ENCODE measurements at regions not wholly inside any gene's neighbourhood (a gene's known extent, or its start where the extent isn't known, plus 50 kb on each side); places are given as distances from the start of the nearest gene placed in this dataset.

- H3K27ac ChIP-seq (ENCODE audit: low read depth in 1 of 2, low read length in 1 of 2): no peak overlapping the region
- no peaks in the 10 kb centered on the region for H3K27me3 ChIP-seq (ENCODE audit: control insufficient read depth in 3 of 3, insufficient read depth in 3 of 3, low read length in 2 of 3)
- H3K9ac ChIP-seq (ENCODE audit: insufficient read depth in 1 of 2, low read length in 2 of 2): no peak overlapping the region
- no peak for TF ChIP-seq CTCF (IDR thresholded peaks at IDR 0.05; ENCODE audit: control extremely low read depth, extremely low read depth)
- no peaks in the 10 kb centered on the region for H3K36me3 ChIP-seq (ENCODE audit: control insufficient read depth in 4 of 4, insufficient read depth in 4 of 4, low read length in 4 of 4)
- no peak for DNase-seq
- H3K4me1 ChIP-seq (ENCODE audit: control insufficient read depth in 5 of 5, insufficient read depth in 5 of 5, low read length in 5 of 5): peaks cover 0 to 2% (median 0%) of the 10 kb centered on the region in 5 donors
- H3K9me3 ChIP-seq (ENCODE audit: control insufficient read depth in 4 of 4, insufficient read depth in 3 of 4, low read length in 3 of 4): peaks cover 0 to 7% (median 1%) of the 10 kb centered on the region in 4 donors
- no peak overlapping the region for H3K4me3 ChIP-seq
- ATAC-seq (ENCODE audit: insufficient read depth, low FRiP score): no peak
Measured at GRCh38 chrX:63919081-63919480, 134.1 kb upstream of the ARHGEF9 start.

GRCh38 chrX:63918611-63919010 is 133.6 kb upstream of the ARHGEF9 start:
- 11 to 18% methylated on average over 1 of the region's 1 CpG for WGBS, 2 donors
- ATAC-seq (ENCODE audit: insufficient read depth, low FRiP score): no peak
- no peak for TF ChIP-seq CTCF (IDR thresholded peaks at IDR 0.05; ENCODE audit: control extremely low read depth, extremely low read depth)

GRCh38 chrX:63917296-63917695 is 132.3 kb upstream of the ARHGEF9 start:
- ATAC-seq (ENCODE audit: insufficient read depth, low FRiP score) (no peak), DNase-seq (no peak)
- 86 to 100% methylated on average over 1 of the region's 1 CpG for WGBS, 2 donors
- TF ChIP-seq CTCF (IDR thresholded peaks at IDR 0.05; ENCODE audit: control extremely low read depth, extremely low read depth): no peak
- Histone ChIP-seq H3K4me3 (no peak overlapping the region), H3K27me3 (ENCODE audit: control insufficient read depth in 3 of 3, insufficient read depth in 3 of 3, low read length in 2 of 3) (no peaks in the 10 kb centered on the region), H3K4me1 (ENCODE audit: control insufficient read depth in 5 of 5, insufficient read depth in 5 of 5, low read length in 5 of 5) (peaks cover 0 to 2% (median 0%) of the 10 kb centered on the region in 5 donors), H3K9me3 (ENCODE audit: control insufficient read depth in 4 of 4, insufficient read depth in 3 of 4, low read length in 3 of 4) (peaks cover 0 to 7% (median 3%) of the 10 kb centered on the region in 4 donors), H3K27ac (ENCODE audit: low read depth in 1 of 2, low read length in 1 of 2) (no peak overlapping the region), H3K36me3 (ENCODE audit: control insufficient read depth in 4 of 4, insufficient read depth in 4 of 4, low read length in 4 of 4) (no peaks in the 10 kb centered on the region), H3K9ac (ENCODE audit: insufficient read depth in 1 of 2, low read length in 2 of 2) (no peak overlapping the region)

More at GRCh38 chrX:63918611-63919010, 133.6 kb upstream of the ARHGEF9 start:
- no peak overlapping the region for H3K9ac ChIP-seq (ENCODE audit: insufficient read depth in 1 of 2, low read length in 2 of 2)
- no peaks in the 10 kb centered on the region for H3K36me3 ChIP-seq (ENCODE audit: control insufficient read depth in 4 of 4, insufficient read depth in 4 of 4, low read length in 4 of 4)
- H3K4me3 ChIP-seq: no peak overlapping the region
- no peaks in the 10 kb centered on the region for H3K27me3 ChIP-seq (ENCODE audit: control insufficient read depth in 3 of 3, insufficient read depth in 3 of 3, low read length in 2 of 3)
- H3K4me1 ChIP-seq (ENCODE audit: control insufficient read depth in 5 of 5, insufficient read depth in 5 of 5, low read length in 5 of 5): peaks cover 0 to 2% (median 0%) of the 10 kb centered on the region in 5 donors
- H3K9me3 ChIP-seq (ENCODE audit: control insufficient read depth in 4 of 4, insufficient read depth in 3 of 4, low read length in 3 of 4): peaks cover 0 to 7% (median 3%) of the 10 kb centered on the region in 4 donors
- DNase-seq: peak in 1 of 3 donors; percentile 3
- H3K27ac ChIP-seq (ENCODE audit: low read depth in 1 of 2, low read length in 1 of 2): no peak overlapping the region

GRCh38 chrX:63913719-63914118 is 128.7 kb upstream of the ARHGEF9 start:
- no peaks in the 10 kb centered on the region for H3K27me3 ChIP-seq (ENCODE audit: control insufficient read depth in 3 of 3, insufficient read depth in 3 of 3, low read length in 2 of 3)
- no peak for TF ChIP-seq CTCF (IDR thresholded peaks at IDR 0.05; ENCODE audit: control extremely low read depth, extremely low read depth)
- no peak overlapping the region for H3K9ac ChIP-seq (ENCODE audit: insufficient read depth in 1 of 2, low read length in 2 of 2)
- DNase-seq (no peak), ATAC-seq (ENCODE audit: insufficient read depth, low FRiP score) (no peak)
- no peak overlapping the region for H3K4me3 ChIP-seq
- H3K36me3 ChIP-seq (ENCODE audit: control insufficient read depth in 4 of 4, insufficient read depth in 4 of 4, low read length in 4 of 4): no peaks in the 10 kb centered on the region
- no peaks in the 10 kb centered on the region for H3K4me1 ChIP-seq (ENCODE audit: control insufficient read depth in 5 of 5, insufficient read depth in 5 of 5, low read length in 5 of 5)
- no peak overlapping the region for H3K27ac ChIP-seq (ENCODE audit: low read depth in 1 of 2, low read length in 1 of 2)
- H3K9me3 ChIP-seq (ENCODE audit: control insufficient read depth in 4 of 4, insufficient read depth in 3 of 4, low read length in 3 of 4): peaks cover 0 to 8% (median 2%) of the 10 kb centered on the region in 4 donors
